ENCODE measurements at regions not wholly inside any gene's neighbourhood (a gene's known extent, or its start where the extent isn't known, plus 50 kb on each side); places are given as distances from the start of the nearest gene placed in this dataset.

DNA sequence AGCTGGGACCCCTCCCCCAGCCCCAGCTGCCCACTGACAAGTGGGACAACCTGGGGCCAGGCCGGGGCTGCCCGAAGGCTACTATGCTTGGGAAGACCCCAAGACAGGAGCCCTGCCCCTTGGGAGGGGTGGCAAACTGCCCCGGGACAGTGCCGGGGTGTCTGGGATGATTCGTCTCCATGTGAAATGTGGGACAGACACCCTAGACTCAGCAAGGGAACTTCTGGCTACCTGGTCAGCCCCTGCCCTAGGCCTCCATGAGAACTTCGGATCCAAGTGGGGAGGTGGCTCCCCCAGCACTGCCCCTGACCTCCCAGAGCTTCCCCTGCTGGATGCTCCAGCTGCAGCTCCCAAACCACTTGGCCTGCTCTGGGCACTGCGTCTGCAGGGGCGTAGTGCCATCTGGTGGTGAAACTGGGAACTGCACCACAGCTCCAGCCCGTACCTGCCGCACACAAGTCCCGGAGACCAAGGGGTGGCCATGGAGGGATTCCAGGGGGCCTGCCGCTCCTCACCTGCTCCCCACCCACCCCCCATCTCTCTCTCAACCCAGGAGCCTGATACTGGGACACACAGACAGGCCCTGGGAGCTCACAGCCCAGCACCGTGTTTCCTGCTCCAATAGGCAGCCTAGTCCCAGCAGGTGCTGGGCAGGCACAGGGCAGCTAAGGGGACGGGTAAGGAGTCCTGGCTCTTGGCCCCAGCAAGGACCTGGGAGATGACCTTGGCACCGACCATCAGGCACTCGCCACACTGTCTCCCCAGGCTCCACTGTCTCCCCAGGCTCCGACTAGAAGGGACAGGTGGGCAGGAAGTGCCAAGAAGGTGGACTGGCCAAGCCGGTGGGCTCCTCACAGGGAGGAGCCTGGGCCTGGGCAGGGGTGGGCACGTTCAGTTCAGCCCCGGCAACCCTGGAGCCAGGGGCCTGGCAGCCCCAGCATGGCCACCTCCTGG lies 194.1 kb downstream of the IGLL1 start:
- H3K27me3 ChIP-seq (ENCODE audit: low read depth) = peaks cover 32% of the 10 kb centered on the region
- intact Hi-C loops (cut with micrococcal nuclease) = no loop called here
- peaks cover 5% of the 10 kb centered on the region for H3K4me1 ChIP-seq
- H3K36me3 ChIP-seq = no peaks in the 10 kb centered on the region
- H3K9me3 ChIP-seq (replicated peaks) = no peaks in the 10 kb centered on the region
- no peak for TF ChIP-seq CTCF (IDR thresholded peaks at IDR 0.05; ENCODE audit: borderline replicate concordance)
- H3K27ac ChIP-seq (replicated peaks) = no peak overlapping the region
- peak; percentile 79 for DNase-seq
- H3K4me3 ChIP-seq = no peak overlapping the region

DNA sequence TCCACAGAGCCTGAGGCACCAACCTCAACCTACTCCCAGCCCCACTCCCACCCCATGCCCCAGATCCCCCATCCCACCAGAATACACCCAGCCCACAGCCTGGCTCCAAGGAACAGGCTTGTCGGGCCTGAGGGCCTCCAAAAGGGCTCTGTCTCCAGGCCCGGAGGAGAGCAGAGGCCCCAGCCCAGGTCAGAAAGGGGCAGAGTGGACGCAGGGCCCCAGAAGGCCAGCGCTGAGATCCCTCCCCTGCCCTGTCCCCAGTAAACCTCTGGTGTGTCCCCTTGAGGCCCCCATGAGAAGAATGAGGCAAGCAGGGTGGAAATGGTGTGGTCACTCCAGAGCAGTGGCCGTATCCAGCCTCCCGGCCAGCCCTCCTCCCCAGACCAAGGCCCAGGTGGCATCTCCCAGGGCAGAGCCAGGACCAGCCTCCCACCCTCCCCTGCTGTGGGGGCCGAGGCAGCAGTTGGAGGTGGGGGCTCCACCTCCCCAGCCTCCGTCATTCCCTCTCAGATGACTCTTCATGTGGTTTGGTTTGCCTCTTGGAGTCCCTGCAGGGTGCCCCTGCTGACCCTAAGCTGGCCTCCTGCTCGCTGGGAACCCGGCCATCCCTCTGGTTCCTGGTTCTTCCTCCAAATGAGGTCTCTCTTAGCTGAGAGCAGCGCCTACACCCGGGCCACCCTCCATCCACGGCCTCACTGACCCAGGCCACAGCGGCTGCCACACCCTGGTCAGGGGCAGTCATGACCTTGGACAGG lies 195.0 kb downstream of the IGLL1 start:
- no peaks in the 10 kb centered on the region for H3K36me3 ChIP-seq
- intact Hi-C loops (cut with micrococcal nuclease) = no loop called here
- no peak for DNase-seq
- no peak for TF ChIP-seq CTCF (IDR thresholded peaks at IDR 0.05; ENCODE audit: borderline replicate concordance)
- H3K4me1 ChIP-seq = peaks cover 5% of the 10 kb centered on the region
- H3K27ac ChIP-seq (replicated peaks) = no peak overlapping the region
- no peak overlapping the region for H3K4me3 ChIP-seq
- no peaks in the 10 kb centered on the region for H3K9me3 ChIP-seq (replicated peaks)
- H3K27me3 ChIP-seq (ENCODE audit: low read depth) = peaks cover 33% of the 10 kb centered on the region

- intact Hi-C loops (cut with micrococcal nuclease) = no loop called here
- TF ChIP-seq CTCF (IDR thresholded peaks at IDR 0.05; ENCODE audit: borderline replicate concordance) = no peak
- no peak for DNase-seq
Observed at GRCh38 chr22:23384431-23384830, 195.7 kb downstream of the IGLL1 start.

DNA sequence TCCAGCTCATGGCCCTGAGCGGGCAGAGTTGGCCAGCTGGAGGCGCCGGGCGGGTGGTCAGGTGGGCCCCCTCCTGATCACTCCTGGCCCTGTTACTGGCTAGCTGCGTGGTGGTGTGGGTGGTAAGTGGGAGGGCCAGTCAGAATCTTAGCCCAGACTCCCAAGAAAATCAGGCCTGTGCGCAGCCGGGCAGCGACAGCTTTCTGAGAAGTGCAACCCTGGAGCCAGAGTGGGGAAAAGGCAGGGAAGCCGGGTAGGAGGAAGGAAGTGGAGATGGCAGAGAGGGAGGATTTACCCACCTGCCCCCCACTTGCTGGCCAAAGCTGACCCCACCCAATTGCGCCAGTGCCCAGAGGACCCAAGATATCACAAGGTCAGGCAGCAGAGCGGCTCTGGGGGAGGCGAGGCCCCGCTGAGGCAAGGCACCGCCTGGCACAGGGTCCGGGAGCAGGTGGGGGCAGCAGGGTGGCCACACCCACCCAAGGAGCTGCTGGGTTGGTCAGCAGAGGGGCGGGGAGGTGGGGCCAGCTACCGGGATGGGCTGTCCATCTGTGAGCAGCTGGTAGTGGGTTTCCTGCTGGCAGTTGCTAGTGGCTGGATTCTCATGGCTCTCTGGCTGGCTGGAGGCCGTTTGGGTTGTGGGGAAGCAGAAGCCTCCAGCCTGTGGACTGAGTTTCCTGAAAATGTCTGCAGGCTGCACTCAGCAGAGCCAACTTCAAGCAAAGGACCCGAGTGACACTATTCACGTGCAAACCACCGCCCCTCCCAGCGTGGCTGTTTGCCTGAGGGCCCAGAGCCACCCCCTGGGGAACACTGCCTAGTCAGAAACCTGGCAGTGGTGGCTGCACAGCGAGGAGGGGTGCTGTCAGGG lies 196.4 kb downstream of the IGLL1 start:
- H3K27me3 ChIP-seq (ENCODE audit: low read depth) = peaks cover 47% of the 10 kb centered on the region
- TF ChIP-seq CTCF (IDR thresholded peaks at IDR 0.05; ENCODE audit: borderline replicate concordance) = no peak
- intact Hi-C loops (cut with micrococcal nuclease) = no loop called here
- H3K4me1 ChIP-seq = peaks cover 5% of the 10 kb centered on the region
- DNase-seq = no peak
- H3K9me3 ChIP-seq (replicated peaks) = no peaks in the 10 kb centered on the region
- H3K4me3 ChIP-seq = no peak overlapping the region
- H3K36me3 ChIP-seq = no peaks in the 10 kb centered on the region
- no peak overlapping the region for H3K27ac ChIP-seq (replicated peaks)

More at GRCh38 chr22:23384431-23384830, 195.7 kb downstream of the IGLL1 start:
- peaks cover 40% of the 10 kb centered on the region for H3K27me3 ChIP-seq (ENCODE audit: low read depth)
- no peak overlapping the region for H3K4me3 ChIP-seq
- H3K9me3 ChIP-seq (replicated peaks) = no peaks in the 10 kb centered on the region
- no peak overlapping the region for H3K27ac ChIP-seq (replicated peaks)
- no peaks in the 10 kb centered on the region for H3K36me3 ChIP-seq
- H3K4me1 ChIP-seq = peaks cover 5% of the 10 kb centered on the region
